Motor neuron (in vitro differentiated cells): ENCODE measurements at regions not wholly inside any gene's neighbourhood (a gene's known extent, or its start where the extent isn't known, plus 50 kb on each side); places are given as distances from the start of the nearest gene placed in this dataset.

Experiments
- ATAC-seq, 8 experiments: fragments of 200-7000 bp; cut with Tn5 transposase; replicated peaks in 6 of 8; 2 replicates each; pipeline ENCODE4 v1.8.0; 2021; ENCODE audit warnings: mild to moderate bottlenecking in 8 of 8, moderate library complexity in 8 of 8
- H3K27ac ChIP-seq, 2 donors: fragments of 250-450 bp; sonication (Bioruptor Pico); 2 replicates each; pipeline ENCODE4 v1.9.0; 2021; ENCODE audit warnings: antibody characterized with exemption in 2 of 2, mild to moderate bottlenecking in 2 of 2, moderate library complexity in 1 of 2
- H3K4me1 ChIP-seq, 2 donors: fragments of 250-450 bp; sonication (Bioruptor Pico); replicated peaks in 1 of 2; 2 replicates each; pipeline ENCODE4 v1.6.1; 2021; ENCODE audit warnings: antibody characterized with exemption in 2 of 2, mild to moderate bottlenecking in 2 of 2, moderate library complexity in 1 of 2
- H3K4me3 ChIP-seq, 5 donors: fragments of 250-450 bp; sonication (Bioruptor Pico); 2 replicates each; pipeline ENCODE4 v1.9.0; 2021; ENCODE audit warnings: antibody characterized with exemption in 5 of 5, mild to moderate bottlenecking in 5 of 5, moderate library complexity in 4 of 5
- WGBS, 10 experiments: fragments of 450-650 bp; shearing (Covaris generic); methylation state at CpG; one replicate each; pipeline ENCODE4 v1.0.0; 2022; 5-methylcytosine and 5-hydroxymethylcytosine counted together
- in situ Hi-C, 9 experiments: fragments of 400-800 bp; cut with MboI; loops; one replicate each; pipeline ENCODE4 v1.15.0; 2021; ENCODE audit warnings: low sequenced_read_pairs in 9 of 9, low pct_unique_long_range_greater_than_20kb in 2 of 9; ENCODE audit not compliant: unreplicated experiment in 9 of 9

GRCh38 chr10:43968961-43969360 is 320.3 kb upstream of the ZNF32 start:
- in situ Hi-C loops = no loop called here
- WGBS, 10 experiments = 24 to 100% (median 64%) methylated on average over 2 to 14 of the region's 14 CpGs; no CpG with 5 or more reads in 1 of the 10 experiments
- no peak overlapping the region for H3K4me3 ChIP-seq
- H3K4me1 ChIP-seq = no peaks in the 10 kb centered on the region
- H3K27ac ChIP-seq = no peak overlapping the region
- no peak for ATAC-seq

- WGBS, 10 experiments = 29 to 100% (median 67%) methylated on average over 1 of the region's 1 CpG; no CpG with 5 or more reads in 3 of the 10 experiments
- H3K27ac ChIP-seq = no peak overlapping the region
- H3K4me3 ChIP-seq = no peak overlapping the region
- no peak for ATAC-seq
- in situ Hi-C loops = no loop called here
- peaks cover 0 to 2% of the 10 kb centered on the region in 2 donors for H3K4me1 ChIP-seq
Measured at GRCh38 chr10:43968076-43968475, 319.4 kb upstream of the ZNF32 start.

- Histone ChIP-seq H3K27ac (no peak overlapping the region), H3K4me1 (peaks cover 0 to 7% of the 10 kb centered on the region in 2 donors), H3K4me3 (no peak overlapping the region)
- WGBS, 10 experiments = 76 to 83% methylated on average over 1 to 3 of the region's 3 CpGs; no CpG with 5 or more reads in 8 of the 10 experiments
- in situ Hi-C loops = no loop called here
- ATAC-seq = no peak
Measured at GRCh38 chr10:43966571-43966965, 317.9 kb upstream of the ZNF32 start.

- in situ Hi-C loops = no loop called here
- no peak for ATAC-seq
- H3K4me3 ChIP-seq = no peak overlapping the region
- H3K27ac ChIP-seq = no peak overlapping the region
- 61 to 91% (median 83%) methylated on average over 1 to 5 of the region's 7 CpGs; no CpG with 5 or more reads in 3 of the 10 experiments for WGBS, 10 experiments
- H3K4me1 ChIP-seq = peaks cover 0 to 7% of the 10 kb centered on the region in 2 donors
Measured at GRCh38 chr10:43965918-43966570, 317.4 kb upstream of the ZNF32 start.

DNA sequence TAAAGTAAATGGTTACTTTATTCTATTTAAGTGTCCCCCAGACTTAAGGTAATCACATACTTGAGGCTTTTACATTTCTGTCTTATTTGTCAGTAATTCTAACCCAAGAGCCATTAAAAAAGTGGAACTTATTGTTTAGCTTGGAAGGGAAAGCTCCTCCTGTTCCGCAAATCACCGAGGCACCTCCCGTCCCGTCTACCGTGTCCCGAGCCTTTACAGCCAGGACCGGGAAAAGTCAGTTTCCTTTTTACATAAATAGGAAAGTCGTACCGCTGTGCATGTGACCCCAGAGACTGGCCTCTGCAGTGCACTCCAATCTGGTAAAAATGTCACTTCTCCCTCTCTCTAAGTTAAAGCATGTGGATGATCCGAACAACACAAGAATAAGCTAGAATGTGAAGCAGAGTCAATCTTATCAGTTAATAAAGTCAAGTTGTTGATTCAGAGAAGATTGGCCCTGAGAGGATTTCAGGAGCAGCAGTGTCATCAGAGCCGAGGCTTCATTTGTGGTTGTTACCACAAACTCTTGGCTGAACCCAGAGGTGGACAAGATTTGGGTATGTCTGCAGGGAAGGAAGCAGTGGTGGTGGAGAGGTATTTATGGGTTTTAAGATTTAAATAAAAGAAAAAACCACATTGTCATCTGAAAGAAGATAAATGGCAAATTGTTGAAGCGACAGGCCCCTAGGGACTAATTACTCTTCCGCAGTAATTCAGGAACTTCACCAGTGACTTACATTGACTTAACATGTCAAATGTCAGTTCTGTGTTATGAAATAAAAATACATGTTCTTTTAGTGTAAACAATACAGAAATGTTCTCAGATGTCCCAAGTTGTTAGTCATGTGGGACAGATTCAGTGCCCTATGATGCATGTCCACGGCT is 316.6 kb upstream of the ZNF32 start:
- Histone ChIP-seq H3K4me1 (peaks cover 0 to 7% of the 10 kb centered on the region in 2 donors), H3K27ac (no peak overlapping the region), H3K4me3 (no peak overlapping the region)
- ATAC-seq = peak in 2 of 8 experiments; percentile 19 to 27
- in situ Hi-C loops = no loop called here
- WGBS, 10 experiments = 66 to 88% (median 85%) methylated on average over 1 to 12 of the region's 14 CpGs; no CpG with 5 or more reads in 1 of the 10 experiments

DNA sequence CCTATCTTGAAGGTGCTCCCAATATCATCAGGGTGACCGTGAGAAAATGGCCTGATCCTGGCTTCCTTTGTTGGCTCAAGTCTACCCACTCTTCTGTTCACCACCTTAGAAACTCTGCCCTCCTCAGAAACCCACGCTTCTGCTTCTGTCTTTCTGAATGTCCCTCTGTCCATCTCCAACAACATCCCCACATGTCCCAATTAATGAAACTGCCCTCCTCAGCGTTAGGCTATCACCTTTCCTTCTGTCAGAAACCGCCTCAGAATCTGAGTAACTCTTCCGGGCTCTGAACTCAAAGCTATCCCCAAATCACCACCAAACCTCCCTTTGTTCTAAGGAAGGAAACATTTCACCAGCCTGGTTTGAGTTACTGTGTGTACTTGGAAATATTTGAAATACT is 315.8 kb upstream of the ZNF32 start:
- peaks cover 3 to 12% of the 10 kb centered on the region in 2 donors for H3K4me1 ChIP-seq
- H3K4me3 ChIP-seq = no peak overlapping the region
- 43 to 100% (median 65%) methylated on average over 1 to 5 of the region's 5 CpGs; no CpG with 5 or more reads in 3 of the 10 experiments for WGBS, 10 experiments
- in situ Hi-C loops = no loop called here
- ATAC-seq = no peak
- no peak overlapping the region for H3K27ac ChIP-seq

GRCh38 chr10:43963793-43964425 is 315.2 kb upstream of the ZNF32 start:
- no peak overlapping the region for H3K27ac ChIP-seq
- peaks cover 6 to 18% of the 10 kb centered on the region in 2 donors for H3K4me1 ChIP-seq
- ATAC-seq = no peak
- in situ Hi-C loops = no loop called here
- WGBS, 10 experiments = 60 to 92% (median 73%) methylated on average over 1 to 6 of the region's 10 CpGs; no CpG with 5 or more reads in 3 of the 10 experiments
- no peak overlapping the region for H3K4me3 ChIP-seq

- in situ Hi-C loops = no loop called here
- no peak overlapping the region for H3K27ac ChIP-seq
- H3K4me3 ChIP-seq = no peak overlapping the region
- ATAC-seq = no peak
- WGBS, 10 experiments = 60 to 100% (median 83%) methylated on average over 1 to 2 of the region's 2 CpGs; no CpG with 5 or more reads in 3 of the 10 experiments
- peaks cover 6 to 21% of the 10 kb centered on the region in 2 donors for H3K4me1 ChIP-seq
Measured at GRCh38 chr10:43963379-43963778, 314.7 kb upstream of the ZNF32 start.

GRCh38 chr10:43962346-43963191 is 313.9 kb upstream of the ZNF32 start:
- ATAC-seq = no peak
- H3K4me1 ChIP-seq = peaks cover 6 to 21% of the 10 kb centered on the region in 2 donors
- 40 to 100% (median 69%) methylated on average over 1 to 6 of the region's 11 CpGs; no CpG with 5 or more reads in 3 of the 10 experiments for WGBS, 10 experiments

DNA sequence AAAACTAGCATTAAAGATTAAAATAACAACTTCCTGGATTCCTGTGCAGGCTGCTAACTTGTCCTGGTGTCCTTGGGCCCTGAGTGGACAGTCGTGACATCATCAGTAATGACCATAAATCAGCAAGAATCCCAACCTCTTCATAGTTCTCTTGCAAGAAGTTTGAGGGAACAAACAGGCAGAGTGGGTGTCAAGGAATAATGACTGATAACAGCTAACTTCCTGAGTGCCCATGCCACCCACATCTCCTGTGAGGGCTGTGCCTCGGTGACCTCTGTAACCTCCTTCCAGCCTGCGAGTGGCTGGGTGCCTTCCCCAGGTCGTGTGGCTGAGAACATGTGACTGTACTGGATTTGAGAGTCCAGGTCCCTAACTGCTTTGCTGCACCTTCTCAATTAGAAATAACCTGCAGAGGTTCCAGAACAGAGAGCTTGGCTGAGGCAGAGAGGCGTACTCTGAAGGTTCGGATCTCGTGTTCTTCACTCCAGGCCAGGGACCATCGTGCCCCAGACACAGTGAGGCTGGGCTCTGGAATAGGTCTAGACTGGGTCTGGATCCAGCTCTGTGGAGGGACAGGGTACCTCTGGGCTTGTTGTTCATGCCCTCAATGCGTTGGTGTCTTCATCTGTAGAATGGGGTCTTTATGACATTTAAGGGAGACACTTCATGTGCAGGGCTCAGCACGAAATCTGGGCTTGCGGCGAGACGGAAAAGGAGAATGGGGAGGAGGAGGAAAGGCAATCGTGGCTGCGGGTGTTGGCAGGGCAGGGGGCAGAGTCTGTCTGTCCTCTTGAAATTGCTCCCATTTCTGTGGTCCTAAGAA is 313.1 kb upstream of the ZNF32 start:
- peaks cover 6 to 21% of the 10 kb centered on the region in 2 donors for H3K4me1 ChIP-seq
- in situ Hi-C loops = no loop called here
- no peak for ATAC-seq
- H3K27ac ChIP-seq = no peak overlapping the region
- H3K4me3 ChIP-seq = no peak overlapping the region
- 76 to 88% (median 85%) methylated on average over 4 to 10 of the region's 15 CpGs; no CpG with 5 or more reads in 4 of the 10 experiments for WGBS, 10 experiments

More at GRCh38 chr10:43962346-43963191, 313.9 kb upstream of the ZNF32 start:
- no peak overlapping the region for H3K4me3 ChIP-seq
- no peak overlapping the region for H3K27ac ChIP-seq
- in situ Hi-C loops = no loop called here

DNA sequence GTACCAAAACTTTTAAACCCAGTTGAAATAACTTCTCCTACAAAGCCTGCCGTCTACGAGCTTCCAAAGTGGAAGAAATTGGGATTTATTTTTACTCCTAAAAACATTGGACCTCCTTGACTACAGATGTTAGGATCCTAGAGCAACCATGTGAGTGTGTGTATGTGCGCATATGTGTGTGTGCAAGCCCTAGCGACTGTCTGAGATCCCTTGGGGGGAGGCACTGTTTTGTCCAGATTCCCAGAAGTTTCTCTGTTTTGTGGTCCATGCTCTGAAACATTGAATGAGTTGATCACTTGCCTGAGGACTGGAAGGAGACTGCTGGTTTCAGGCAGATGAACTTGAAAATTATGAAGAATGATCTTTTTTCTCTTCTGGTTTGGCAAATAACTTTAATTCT is 312.3 kb upstream of the ZNF32 start:
- in situ Hi-C loops = no loop called here
- no peak overlapping the region for H3K27ac ChIP-seq
- 36 to 100% (median 80%) methylated on average over 1 to 4 of the region's 4 CpGs; no CpG with 5 or more reads in 3 of the 10 experiments for WGBS, 10 experiments
- ATAC-seq = no peak
- H3K4me3 ChIP-seq = no peak overlapping the region
- peaks cover 6 to 21% of the 10 kb centered on the region in 2 donors for H3K4me1 ChIP-seq
